ENCODE measurements at regions not wholly inside any gene's neighbourhood (a gene's known extent, or its start where the extent isn't known, plus 50 kb on each side); places are given as distances from the start of the nearest gene placed in this dataset.

- Histone ChIP-seq H3K9ac (ENCODE audit: low read depth, low read length) (no peak overlapping the region), H2AFZ (ENCODE audit: low read depth, low read length) (no peak overlapping the region), H3K4me3 (ENCODE audit: low read depth in 1 of 2, low read length in 2 of 2) (no peak overlapping the region), H3K4me2 (ENCODE audit: insufficient read depth, low read length) (no peak overlapping the region), H3K9me3 (ENCODE audit: insufficient read depth, low read length, severe bottlenecking) (no peaks in the 10 kb centered on the region), H3K4me1 (ENCODE audit: insufficient read depth, low read length) (no peaks in the 10 kb centered on the region), H3K27ac (ENCODE audit: low read length) (no peak overlapping the region), H4K20me1 (ENCODE audit: insufficient read depth, low read length) (no peaks in the 10 kb centered on the region), H3K27me3 (ENCODE audit: insufficient read depth, low read length, poor library complexity) (no peaks in the 10 kb centered on the region), H3K36me3 (ENCODE audit: insufficient read depth, low read length) (no peaks in the 10 kb centered on the region), H3K79me2 (ENCODE audit: insufficient read depth, low read length) (no peaks in the 10 kb centered on the region)
- no peak for DNase-seq
- TF ChIP-seq, protein P1, sequence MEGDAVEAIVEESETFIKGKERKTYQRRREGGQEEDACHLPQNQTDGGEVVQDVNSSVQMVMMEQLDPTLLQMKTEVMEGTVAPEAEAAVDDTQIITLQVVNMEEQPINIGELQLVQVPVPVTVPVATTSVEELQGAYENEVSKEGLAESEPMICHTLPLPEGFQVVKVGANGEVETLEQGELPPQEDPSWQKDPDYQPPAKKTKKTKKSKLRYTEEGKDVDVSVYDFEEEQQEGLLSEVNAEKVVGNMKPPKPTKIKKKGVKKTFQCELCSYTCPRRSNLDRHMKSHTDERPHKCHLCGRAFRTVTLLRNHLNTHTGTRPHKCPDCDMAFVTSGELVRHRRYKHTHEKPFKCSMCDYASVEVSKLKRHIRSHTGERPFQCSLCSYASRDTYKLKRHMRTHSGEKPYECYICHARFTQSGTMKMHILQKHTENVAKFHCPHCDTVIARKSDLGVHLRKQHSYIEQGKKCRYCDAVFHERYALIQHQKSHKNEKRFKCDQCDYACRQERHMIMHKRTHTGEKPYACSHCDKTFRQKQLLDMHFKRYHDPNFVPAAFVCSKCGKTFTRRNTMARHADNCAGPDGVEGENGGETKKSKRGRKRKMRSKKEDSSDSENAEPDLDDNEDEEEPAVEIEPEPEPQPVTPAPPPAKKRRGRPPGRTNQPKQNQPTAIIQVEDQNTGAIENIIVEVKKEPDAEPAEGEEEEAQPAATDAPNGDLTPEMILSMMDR (IDR thresholded peaks at IDR 0.05; ENCODE audit: borderline replicate concordance, extremely low read depth, low read length, poor library complexity, severe bottlenecking) = no peak
- TF ChIP-seq EZH2 (IDR thresholded peaks at IDR 0.05; ENCODE audit: borderline replicate concordance, low read depth, low read length, severe bottlenecking) = no peak
- ATAC-seq (ENCODE audit: insufficient read depth, low read depth) = no peak
Measured at GRCh38 chr11:109033627-109034338, 368.9 kb downstream of the DDX10 start.

DNA sequence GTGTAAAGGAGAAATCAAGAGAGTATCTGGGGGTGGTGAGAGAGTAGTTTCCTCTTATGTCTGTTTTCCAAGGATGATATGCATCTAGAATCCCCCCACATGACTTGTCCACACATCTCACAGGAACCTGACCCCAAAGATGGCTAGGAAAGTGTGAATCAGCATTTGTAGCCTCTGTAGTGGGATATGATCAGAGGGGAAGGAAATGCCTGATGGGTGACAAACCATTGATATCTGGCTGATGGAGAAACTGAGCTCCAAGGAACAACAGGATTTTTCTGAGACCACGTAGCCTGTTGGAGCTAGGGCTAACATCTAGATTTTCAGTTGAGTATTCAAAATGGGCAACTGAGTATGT, 369.4 kb downstream of the DDX10 start:
- H4K20me1 ChIP-seq (ENCODE audit: insufficient read depth, low read length) = no peaks in the 10 kb centered on the region
- H3K4me2 ChIP-seq (ENCODE audit: insufficient read depth, low read length) = no peak overlapping the region
- H3K27ac ChIP-seq (ENCODE audit: low read length) = no peak overlapping the region
- H3K4me3 ChIP-seq (ENCODE audit: low read depth in 1 of 2, low read length in 2 of 2) = no peak overlapping the region
- H3K27me3 ChIP-seq (ENCODE audit: insufficient read depth, low read length, poor library complexity) = no peaks in the 10 kb centered on the region
- TF ChIP-seq EZH2 (IDR thresholded peaks at IDR 0.05; ENCODE audit: borderline replicate concordance, low read depth, low read length, severe bottlenecking) = no peak
- TF ChIP-seq, protein P1 (IDR thresholded peaks at IDR 0.05; ENCODE audit: borderline replicate concordance, extremely low read depth, low read length, poor library complexity, severe bottlenecking) = no peak
- no peak overlapping the region for H2AFZ ChIP-seq (ENCODE audit: low read depth, low read length)
- no peak overlapping the region for H3K9ac ChIP-seq (ENCODE audit: low read depth, low read length)
- H3K9me3 ChIP-seq (ENCODE audit: insufficient read depth, low read length, severe bottlenecking) = no peaks in the 10 kb centered on the region
- H3K4me1 ChIP-seq (ENCODE audit: insufficient read depth, low read length) = no peaks in the 10 kb centered on the region
- ATAC-seq (ENCODE audit: insufficient read depth, low read depth) (no peak), DNase-seq (no peak)
- no peaks in the 10 kb centered on the region for H3K79me2 ChIP-seq (ENCODE audit: insufficient read depth, low read length)
- no peaks in the 10 kb centered on the region for H3K36me3 ChIP-seq (ENCODE audit: insufficient read depth, low read length)

GRCh38 chr11:109035284-109035683, 370.4 kb downstream of the DDX10 start:
- no peak for DNase-seq
- no peak overlapping the region for H2AFZ ChIP-seq (ENCODE audit: low read depth, low read length)
- no peak overlapping the region for H3K9ac ChIP-seq (ENCODE audit: low read depth, low read length)
- no peak overlapping the region for H3K4me3 ChIP-seq (ENCODE audit: low read depth in 1 of 2, low read length in 2 of 2)
- no peak overlapping the region for H3K4me2 ChIP-seq (ENCODE audit: insufficient read depth, low read length)
- H4K20me1 ChIP-seq (ENCODE audit: insufficient read depth, low read length) = no peaks in the 10 kb centered on the region
- no peak for ATAC-seq (ENCODE audit: insufficient read depth, low read depth)
- H3K27ac ChIP-seq (ENCODE audit: low read length) = no peak overlapping the region
- TF ChIP-seq, protein P1 (IDR thresholded peaks at IDR 0.05; ENCODE audit: borderline replicate concordance, extremely low read depth, low read length, poor library complexity, severe bottlenecking) = no peak
- no peak for TF ChIP-seq EZH2 (IDR thresholded peaks at IDR 0.05; ENCODE audit: borderline replicate concordance, low read depth, low read length, severe bottlenecking)
- no peaks in the 10 kb centered on the region for H3K79me2 ChIP-seq (ENCODE audit: insufficient read depth, low read length)
- no peaks in the 10 kb centered on the region for H3K9me3 ChIP-seq (ENCODE audit: insufficient read depth, low read length, severe bottlenecking)
- no peaks in the 10 kb centered on the region for H3K4me1 ChIP-seq (ENCODE audit: insufficient read depth, low read length)
- no peaks in the 10 kb centered on the region for H3K27me3 ChIP-seq (ENCODE audit: insufficient read depth, low read length, poor library complexity)
- H3K36me3 ChIP-seq (ENCODE audit: insufficient read depth, low read length) = no peaks in the 10 kb centered on the region
